ENCODE measurements at regions not wholly inside any gene's neighbourhood (a gene's known extent, or its start where the extent isn't known, plus 50 kb on each side); places are given as distances from the start of the nearest gene placed in this dataset.

- H3K4me1 Mint-ChIP-seq (ENCODE audit: low read depth, unreplicated experiment), result peaks cover 13% of the 10 kb centered on the region
- no peaks in the 10 kb centered on the region for H3K27me3 Mint-ChIP-seq (ENCODE audit: unreplicated experiment)
- no peaks in the 10 kb centered on the region for H3K36me3 Mint-ChIP-seq (ENCODE audit: insufficient read depth, unreplicated experiment)
- H3K27ac Mint-ChIP-seq (ENCODE audit: unreplicated experiment), result no peak overlapping the region
- peaks cover 12% of the 10 kb centered on the region for H3K9me3 Mint-ChIP-seq (ENCODE audit: low read depth, unreplicated experiment)
- no peak for TF ChIP-seq CTCF (IDR thresholded peaks at IDR 0.05; ENCODE audit: unreplicated experiment)
- intact Hi-C loops (cut with micrococcal nuclease; ENCODE audit: unreplicated experiment), result no loop called here
- DNase-seq, result no peak
- no TSS peak for BruUV-seq (replicated peaks)
- CTCF ChIA-PET, result no interaction called here
- no peak overlapping the region for H3K4me3 Mint-ChIP-seq (ENCODE audit: low read depth, unreplicated experiment)
Observed at GRCh38 chr12:17301544-17301943, 695.6 kb upstream of the LMO3 start.

- no peak for TF ChIP-seq CTCF (IDR thresholded peaks at IDR 0.05; ENCODE audit: unreplicated experiment)
- peaks cover 8% of the 10 kb centered on the region for H3K9me3 Mint-ChIP-seq (ENCODE audit: low read depth, unreplicated experiment)
- no peaks in the 10 kb centered on the region for H3K36me3 Mint-ChIP-seq (ENCODE audit: insufficient read depth, unreplicated experiment)
- H3K27me3 Mint-ChIP-seq (ENCODE audit: unreplicated experiment), result no peaks in the 10 kb centered on the region
- peaks cover 18% of the 10 kb centered on the region for H3K4me1 Mint-ChIP-seq (ENCODE audit: low read depth, unreplicated experiment)
- peak overlapping the region; percentile 33 for H3K27ac Mint-ChIP-seq (ENCODE audit: unreplicated experiment)
- H3K4me3 Mint-ChIP-seq (ENCODE audit: low read depth, unreplicated experiment), result no peak overlapping the region
- DNase-seq, result peak; percentile 13
- BruUV-seq (replicated peaks), result no TSS peak
- intact Hi-C loops (cut with micrococcal nuclease; ENCODE audit: unreplicated experiment), result no loop called here
- CTCF ChIA-PET, result no interaction called here
Observed at GRCh38 chr12:17296882-17297281, 690.9 kb upstream of the LMO3 start.

- Mint-ChIP-seq H3K9me3 (ENCODE audit: low read depth, unreplicated experiment) (no peaks in the 10 kb centered on the region), H3K27me3 (ENCODE audit: unreplicated experiment) (no peaks in the 10 kb centered on the region), H3K4me3 (ENCODE audit: low read depth, unreplicated experiment) (no peak overlapping the region), H3K4me1 (ENCODE audit: low read depth, unreplicated experiment) (peaks cover 11% of the 10 kb centered on the region), H3K27ac (ENCODE audit: unreplicated experiment) (no peak overlapping the region), H3K36me3 (ENCODE audit: insufficient read depth, unreplicated experiment) (no peaks in the 10 kb centered on the region)
- TF ChIP-seq CTCF (IDR thresholded peaks at IDR 0.05; ENCODE audit: unreplicated experiment), result no peak
- DNase-seq, result no peak
- no TSS peak for BruUV-seq (replicated peaks)
- intact Hi-C loops (cut with micrococcal nuclease; ENCODE audit: unreplicated experiment), result no loop called here
- CTCF ChIA-PET, result no interaction called here
Observed at GRCh38 chr12:17286874-17287273, 680.9 kb upstream of the LMO3 start.

GRCh38 chr12:17284873-17285272 is 678.9 kb upstream of the LMO3 start:
- no TSS peak for BruUV-seq (replicated peaks)
- no peak for DNase-seq
- no peaks in the 10 kb centered on the region for H3K36me3 Mint-ChIP-seq (ENCODE audit: insufficient read depth, unreplicated experiment)
- CTCF ChIA-PET, result interaction anchor here (0.6 kb wide), 1 partner anchor 310 kb away, joined by 6 read pairs; no protein-coding TSS in a partner anchor
- H3K27me3 Mint-ChIP-seq (ENCODE audit: unreplicated experiment), result no peaks in the 10 kb centered on the region
- TF ChIP-seq CTCF (IDR thresholded peaks at IDR 0.05; ENCODE audit: unreplicated experiment), result no peak
- H3K27ac Mint-ChIP-seq (ENCODE audit: unreplicated experiment), result no peak overlapping the region
- H3K4me1 Mint-ChIP-seq (ENCODE audit: low read depth, unreplicated experiment), result peaks cover 11% of the 10 kb centered on the region
- no peak overlapping the region for H3K4me3 Mint-ChIP-seq (ENCODE audit: low read depth, unreplicated experiment)
- H3K9me3 Mint-ChIP-seq (ENCODE audit: low read depth, unreplicated experiment), result no peaks in the 10 kb centered on the region
- intact Hi-C loops (cut with micrococcal nuclease; ENCODE audit: unreplicated experiment), result no loop called here
